ENCODE measurements at regions not wholly inside any gene's neighbourhood (a gene's known extent, or its start where the extent isn't known, plus 50 kb on each side); places are given as distances from the start of the nearest gene placed in this dataset.

DNA sequence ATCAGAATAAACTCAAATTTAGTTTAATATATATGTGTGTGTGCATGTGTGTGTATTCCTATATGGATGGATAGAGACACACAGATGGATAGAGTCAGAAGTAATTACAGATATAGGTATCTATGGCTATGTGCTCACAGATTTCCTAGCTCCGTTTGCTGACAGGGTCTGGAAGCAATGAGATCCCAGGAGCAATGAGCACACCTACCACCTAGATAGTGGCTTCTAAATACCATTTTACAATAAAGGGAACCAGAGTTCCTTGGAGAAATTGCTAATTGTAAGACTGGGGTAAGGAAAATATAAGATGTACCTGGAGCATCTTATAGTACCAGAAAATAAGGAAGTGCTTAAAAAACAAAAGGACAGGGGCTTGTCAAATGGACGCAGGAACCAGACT is 196.2 kb upstream of the PRDM1 start:
- TF ChIP-seq, protein P1, sequence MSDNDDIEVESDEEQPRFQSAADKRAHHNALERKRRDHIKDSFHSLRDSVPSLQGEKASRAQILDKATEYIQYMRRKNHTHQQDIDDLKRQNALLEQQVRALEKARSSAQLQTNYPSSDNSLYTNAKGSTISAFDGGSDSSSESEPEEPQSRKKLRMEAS (IDR thresholded peaks at IDR 0.05), result no peak
- TF ChIP-seq, protein P2, sequence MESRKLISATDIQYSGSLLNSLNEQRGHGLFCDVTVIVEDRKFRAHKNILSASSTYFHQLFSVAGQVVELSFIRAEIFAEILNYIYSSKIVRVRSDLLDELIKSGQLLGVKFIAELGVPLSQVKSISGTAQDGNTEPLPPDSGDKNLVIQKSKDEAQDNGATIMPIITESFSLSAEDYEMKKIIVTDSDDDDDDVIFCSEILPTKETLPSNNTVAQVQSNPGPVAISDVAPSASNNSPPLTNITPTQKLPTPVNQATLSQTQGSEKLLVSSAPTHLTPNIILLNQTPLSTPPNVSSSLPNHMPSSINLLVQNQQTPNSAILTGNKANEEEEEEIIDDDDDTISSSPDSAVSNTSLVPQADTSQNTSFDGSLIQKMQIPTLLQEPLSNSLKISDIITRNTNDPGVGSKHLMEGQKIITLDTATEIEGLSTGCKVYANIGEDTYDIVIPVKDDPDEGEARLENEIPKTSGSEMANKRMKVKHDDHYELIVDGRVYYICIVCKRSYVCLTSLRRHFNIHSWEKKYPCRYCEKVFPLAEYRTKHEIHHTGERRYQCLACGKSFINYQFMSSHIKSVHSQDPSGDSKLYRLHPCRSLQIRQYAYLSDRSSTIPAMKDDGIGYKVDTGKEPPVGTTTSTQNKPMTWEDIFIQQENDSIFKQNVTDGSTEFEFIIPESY (IDR thresholded peaks at IDR 0.05), result no peak
- TF ChIP-seq, protein P3, sequence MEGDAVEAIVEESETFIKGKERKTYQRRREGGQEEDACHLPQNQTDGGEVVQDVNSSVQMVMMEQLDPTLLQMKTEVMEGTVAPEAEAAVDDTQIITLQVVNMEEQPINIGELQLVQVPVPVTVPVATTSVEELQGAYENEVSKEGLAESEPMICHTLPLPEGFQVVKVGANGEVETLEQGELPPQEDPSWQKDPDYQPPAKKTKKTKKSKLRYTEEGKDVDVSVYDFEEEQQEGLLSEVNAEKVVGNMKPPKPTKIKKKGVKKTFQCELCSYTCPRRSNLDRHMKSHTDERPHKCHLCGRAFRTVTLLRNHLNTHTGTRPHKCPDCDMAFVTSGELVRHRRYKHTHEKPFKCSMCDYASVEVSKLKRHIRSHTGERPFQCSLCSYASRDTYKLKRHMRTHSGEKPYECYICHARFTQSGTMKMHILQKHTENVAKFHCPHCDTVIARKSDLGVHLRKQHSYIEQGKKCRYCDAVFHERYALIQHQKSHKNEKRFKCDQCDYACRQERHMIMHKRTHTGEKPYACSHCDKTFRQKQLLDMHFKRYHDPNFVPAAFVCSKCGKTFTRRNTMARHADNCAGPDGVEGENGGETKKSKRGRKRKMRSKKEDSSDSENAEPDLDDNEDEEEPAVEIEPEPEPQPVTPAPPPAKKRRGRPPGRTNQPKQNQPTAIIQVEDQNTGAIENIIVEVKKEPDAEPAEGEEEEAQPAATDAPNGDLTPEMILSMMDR (IDR thresholded peaks at IDR 0.05; ENCODE audit: low read depth, low read length, missing input control), result no peak
- TF ChIP-seq TAF1 (conservative IDR thresholded peaks at IDR 0.05), result no peak
- TF ChIP-seq JUND (IDR thresholded peaks at IDR 0.05), result no peak
- no peak for TF ChIP-seq YY1 (IDR thresholded peaks at IDR 0.05)
- TF ChIP-seq GABPA (IDR thresholded peaks at IDR 0.05 in 1 of 2, conservative IDR thresholded peaks at IDR 0.05 in 1 of 2), result no peak
- no peak for TF ChIP-seq EGR1 (IDR thresholded peaks at IDR 0.05; ENCODE audit: low read depth in 2 of 2)
- TF ChIP-seq RAD21 (IDR thresholded peaks at IDR 0.05), result no peak
- no peak for TF ChIP-seq FOXA2 (IDR thresholded peaks at IDR 0.05)
- no peak for TF ChIP-seq FOXA1 (IDR thresholded peaks at IDR 0.05)
- TF ChIP-seq, protein P4, sequence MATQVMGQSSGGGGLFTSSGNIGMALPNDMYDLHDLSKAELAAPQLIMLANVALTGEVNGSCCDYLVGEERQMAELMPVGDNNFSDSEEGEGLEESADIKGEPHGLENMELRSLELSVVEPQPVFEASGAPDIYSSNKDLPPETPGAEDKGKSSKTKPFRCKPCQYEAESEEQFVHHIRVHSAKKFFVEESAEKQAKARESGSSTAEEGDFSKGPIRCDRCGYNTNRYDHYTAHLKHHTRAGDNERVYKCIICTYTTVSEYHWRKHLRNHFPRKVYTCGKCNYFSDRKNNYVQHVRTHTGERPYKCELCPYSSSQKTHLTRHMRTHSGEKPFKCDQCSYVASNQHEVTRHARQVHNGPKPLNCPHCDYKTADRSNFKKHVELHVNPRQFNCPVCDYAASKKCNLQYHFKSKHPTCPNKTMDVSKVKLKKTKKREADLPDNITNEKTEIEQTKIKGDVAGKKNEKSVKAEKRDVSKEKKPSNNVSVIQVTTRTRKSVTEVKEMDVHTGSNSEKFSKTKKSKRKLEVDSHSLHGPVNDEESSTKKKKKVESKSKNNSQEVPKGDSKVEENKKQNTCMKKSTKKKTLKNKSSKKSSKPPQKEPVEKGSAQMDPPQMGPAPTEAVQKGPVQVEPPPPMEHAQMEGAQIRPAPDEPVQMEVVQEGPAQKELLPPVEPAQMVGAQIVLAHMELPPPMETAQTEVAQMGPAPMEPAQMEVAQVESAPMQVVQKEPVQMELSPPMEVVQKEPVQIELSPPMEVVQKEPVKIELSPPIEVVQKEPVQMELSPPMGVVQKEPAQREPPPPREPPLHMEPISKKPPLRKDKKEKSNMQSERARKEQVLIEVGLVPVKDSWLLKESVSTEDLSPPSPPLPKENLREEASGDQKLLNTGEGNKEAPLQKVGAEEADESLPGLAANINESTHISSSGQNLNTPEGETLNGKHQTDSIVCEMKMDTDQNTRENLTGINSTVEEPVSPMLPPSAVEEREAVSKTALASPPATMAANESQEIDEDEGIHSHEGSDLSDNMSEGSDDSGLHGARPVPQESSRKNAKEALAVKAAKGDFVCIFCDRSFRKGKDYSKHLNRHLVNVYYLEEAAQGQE (IDR thresholded peaks at IDR 0.05), result no peak
- TF ChIP-seq, protein P5, sequence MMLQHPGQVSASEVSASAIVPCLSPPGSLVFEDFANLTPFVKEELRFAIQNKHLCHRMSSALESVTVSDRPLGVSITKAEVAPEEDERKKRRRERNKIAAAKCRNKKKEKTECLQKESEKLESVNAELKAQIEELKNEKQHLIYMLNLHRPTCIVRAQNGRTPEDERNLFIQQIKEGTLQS (IDR thresholded peaks at IDR 0.05), result no peak
